GM23248 (cell line): ENCODE measurements at regions not wholly inside any gene's neighbourhood (a gene's known extent, or its start where the extent isn't known, plus 50 kb on each side); places are given as distances from the start of the nearest gene placed in this dataset.

Experiments
- EZH2 ChIP-seq: fragments of 200-600 bp; sonication (generic); IDR thresholded peaks from 2 replicates; pipeline ENCODE4 v1.6.1; 2018; ENCODE audit warnings: antibody characterized with exemption, mild to moderate bottlenecking; ENCODE audit not compliant: insufficient read depth, poor library complexity, severe bottlenecking
- EZH2phosphoT487 ChIP-seq: fragments of 200-600 bp; sonication (generic); IDR thresholded peaks from 2 replicates; pipeline ENCODE4 v1.6.1; 2018; ENCODE audit warnings: antibody characterized with exemption, moderate library complexity, mild to moderate bottlenecking, low read depth; ENCODE audit not compliant: insufficient read depth

- TF ChIP-seq EZH2 (no peak), EZH2phosphoT487 (no peak)
These were observed 259.7 kb downstream of the PPARGC1A start for GRCh38 chr4:23630110-23630509.
